Pulmonary artery endothelial cell (primary cell): ENCODE measurements at regions not wholly inside any gene's neighbourhood (a gene's known extent, or its start where the extent isn't known, plus 50 kb on each side); places are given as distances from the start of the nearest gene placed in this dataset.

Source experiments
- DNase-seq: peaks from one replicate; pipeline ENCODE4 v3.0.0-alpha.2; 2011; ENCODE audit warnings: low read depth, low spot score

- DNase-seq: no peak
Measured at GRCh38 chr14:87002776-87003175, 990.2 kb downstream of the GALC start.

- no peak for DNase-seq
Measured at GRCh38 chr14:87001333-87001732, 991.6 kb downstream of the GALC start.

GRCh38 chr14:87000081-87000480 is 992.9 kb downstream of the GALC start:
- no peak for DNase-seq

GRCh38 chr14:86999036-86999435 is 993.9 kb downstream of the GALC start:
- DNase-seq: no peak

- no peak for DNase-seq
Measured at GRCh38 chr14:86997271-86997670, 995.7 kb downstream of the GALC start.

- no peak for DNase-seq
Measured at GRCh38 chr14:86990396-86990795, 1002.6 kb downstream of the GALC start.

- DNase-seq: no peak
Measured at GRCh38 chr14:86989285-86989684, 1003.7 kb downstream of the GALC start.

- DNase-seq: no peak
Measured at GRCh38 chr14:86987966-86988365, 1005.0 kb downstream of the GALC start.

GRCh38 chr14:86973177-86973576 is 1019.8 kb downstream of the GALC start:
- no peak for DNase-seq

GRCh38 chr14:86971292-86971691 is 1021.7 kb downstream of the GALC start:
- DNase-seq: no peak

- no peak for DNase-seq
Measured at GRCh38 chr14:86961106-86961716, 1031.8 kb downstream of the GALC start.

GRCh38 chr14:86955771-86956354 is 1037.1 kb downstream of the GALC start:
- no peak for DNase-seq

- no peak for DNase-seq
Measured at GRCh38 chr14:86954623-86955022, 1038.4 kb downstream of the GALC start.

GRCh38 chr14:86946446-86946845 is 1046.5 kb downstream of the GALC start:
- DNase-seq: no peak

GRCh38 chr14:86944434-86944833 is 1048.5 kb downstream of the GALC start:
- no peak for DNase-seq

- DNase-seq: no peak
Measured at GRCh38 chr14:86943391-86944365, 1049.3 kb downstream of the GALC start.

GRCh38 chr14:86942936-86943335 is 1050.0 kb downstream of the GALC start:
- no peak for DNase-seq

GRCh38 chr14:86940106-86940505 is 1052.9 kb downstream of the GALC start:
- DNase-seq: no peak

GRCh38 chr14:86938320-86938719 is 1054.7 kb downstream of the GALC start:
- DNase-seq: no peak

- no peak for DNase-seq
Measured at GRCh38 chr14:86936556-86936955, 1056.4 kb downstream of the GALC start.

GRCh38 chr14:86935241-86935885 is 1057.6 kb downstream of the GALC start:
- no peak for DNase-seq
